ENCODE measurements at regions not wholly inside any gene's neighbourhood (a gene's known extent, or its start where the extent isn't known, plus 50 kb on each side); places are given as distances from the start of the nearest gene placed in this dataset.

- no peak for DNase-seq
These were observed 583.7 kb downstream of the KCNJ2 start for GRCh38 chr17:70752966-70753467.

DNA sequence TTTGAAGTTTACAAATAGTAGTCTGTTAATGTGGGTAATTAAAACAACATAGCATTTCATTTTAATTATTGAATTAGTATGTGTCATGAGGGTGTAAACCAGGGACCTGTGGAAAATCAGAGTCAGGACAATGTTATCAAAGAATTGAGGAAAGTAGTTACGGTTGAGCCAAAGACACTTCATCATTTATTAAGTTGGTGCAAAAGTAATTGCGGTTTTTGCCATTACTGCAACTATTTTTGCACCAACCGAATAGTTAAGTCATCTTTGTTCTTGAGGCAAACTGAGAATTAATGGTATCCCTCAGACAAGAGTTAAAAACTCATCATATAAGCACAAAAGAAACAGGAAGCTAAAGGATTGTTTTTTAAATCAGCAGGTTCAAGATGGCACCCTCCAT is 593.7 kb downstream of the KCNJ2 start:
- DNase-seq, result no peak

DNA sequence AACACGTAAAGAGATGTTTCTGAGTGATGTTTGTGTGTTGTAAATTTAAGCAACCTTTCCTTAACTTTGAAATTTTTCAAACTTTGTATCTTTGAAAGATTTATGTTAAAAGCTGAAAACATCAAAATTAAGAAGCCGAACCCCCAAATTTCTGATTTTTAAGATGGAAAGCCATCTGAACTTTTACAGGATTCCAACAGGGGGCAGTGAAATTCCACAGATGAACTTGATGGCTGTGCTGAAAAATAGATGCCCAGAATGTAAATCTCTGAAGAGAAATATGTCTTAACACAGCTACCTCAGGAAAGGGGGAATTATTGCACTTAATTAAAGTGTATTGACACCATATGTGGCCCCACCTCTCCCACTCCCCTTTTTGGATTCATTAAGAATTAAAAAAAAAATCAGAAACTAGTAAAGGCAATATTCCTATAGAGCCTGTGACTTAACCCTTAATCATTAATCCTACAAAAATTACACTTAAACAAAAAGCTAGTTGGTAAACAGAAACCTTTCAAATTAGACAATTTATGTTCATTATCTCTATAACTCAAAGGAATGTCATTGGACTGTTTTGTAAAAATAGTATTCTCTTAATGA is 597.9 kb downstream of the KCNJ2 start:
- DNase-seq, result no peak

DNA sequence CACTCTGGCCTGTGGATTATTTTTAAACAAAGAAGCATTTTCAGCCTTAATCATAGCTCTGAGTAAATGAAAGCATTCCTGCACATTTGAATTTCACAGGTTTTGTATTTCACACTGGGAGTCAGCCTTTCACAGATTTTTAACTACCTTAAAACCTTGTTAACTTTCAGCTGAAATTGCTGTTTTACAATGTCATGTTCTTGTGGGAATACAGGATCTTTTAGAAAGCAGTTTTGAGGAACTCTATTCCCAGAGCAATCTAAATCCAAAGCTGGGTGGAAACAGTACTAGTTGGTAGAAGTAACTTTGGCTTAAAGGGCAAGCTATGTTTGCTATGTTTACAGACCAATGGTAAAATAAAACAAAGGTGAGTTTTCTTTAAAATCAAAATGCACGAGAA is 600.6 kb downstream of the KCNJ2 start:
- no peak for DNase-seq

DNA sequence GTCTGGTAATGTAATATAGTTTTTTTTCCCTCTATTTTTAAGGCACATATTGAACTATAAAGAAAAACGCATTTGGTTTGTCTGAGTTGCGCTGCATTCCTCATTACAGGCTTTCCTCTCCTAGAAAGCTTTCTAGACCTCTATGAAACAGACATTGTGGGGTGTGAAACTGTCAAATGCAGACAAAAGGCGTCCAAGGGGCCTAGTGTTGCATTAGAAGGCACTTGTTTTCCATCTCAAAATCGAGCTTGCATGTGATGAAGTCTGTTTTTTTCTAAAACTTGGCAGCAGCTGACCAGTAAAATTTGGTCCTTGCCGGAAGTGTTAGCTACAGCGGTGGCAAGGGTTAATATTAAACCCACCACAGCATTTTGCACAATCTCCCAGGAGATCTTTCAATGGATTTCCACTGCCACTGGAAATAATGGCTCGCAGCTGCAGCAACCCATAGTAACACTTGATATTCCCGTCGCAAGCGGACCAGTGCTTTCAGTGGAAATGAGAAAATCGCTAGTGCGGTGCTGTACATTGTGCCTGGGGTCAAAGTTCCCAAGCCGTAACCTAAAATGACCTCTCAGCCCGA is 602.6 kb downstream of the KCNJ2 start:
- DNase-seq, result no peak

GRCh38 chr17:70772761-70773160 is 603.4 kb downstream of the KCNJ2 start:
- no peak for DNase-seq

DNA sequence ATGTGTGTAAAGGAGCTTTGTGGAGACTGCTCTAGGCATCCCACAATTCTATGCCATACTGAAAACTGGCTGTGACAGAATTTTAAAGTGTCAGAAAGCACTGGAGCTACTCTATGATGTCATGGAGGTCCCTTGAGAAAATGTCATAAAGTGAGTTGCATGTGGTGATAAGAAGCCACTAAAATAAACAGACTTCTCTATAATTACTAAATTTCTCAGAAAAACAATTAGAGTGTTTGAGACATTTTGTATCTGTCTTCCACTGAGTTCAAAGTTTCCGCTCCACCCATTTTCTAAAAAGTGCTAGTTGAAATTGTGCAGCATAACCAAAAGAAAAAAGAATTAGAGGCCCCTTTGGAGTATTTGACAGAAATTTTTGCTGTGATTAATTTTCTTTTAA is 603.9 kb downstream of the KCNJ2 start:
- no peak for DNase-seq

- no peak for DNase-seq
These were observed 605.2 kb downstream of the KCNJ2 start for GRCh38 chr17:70774339-70775117.

DNA sequence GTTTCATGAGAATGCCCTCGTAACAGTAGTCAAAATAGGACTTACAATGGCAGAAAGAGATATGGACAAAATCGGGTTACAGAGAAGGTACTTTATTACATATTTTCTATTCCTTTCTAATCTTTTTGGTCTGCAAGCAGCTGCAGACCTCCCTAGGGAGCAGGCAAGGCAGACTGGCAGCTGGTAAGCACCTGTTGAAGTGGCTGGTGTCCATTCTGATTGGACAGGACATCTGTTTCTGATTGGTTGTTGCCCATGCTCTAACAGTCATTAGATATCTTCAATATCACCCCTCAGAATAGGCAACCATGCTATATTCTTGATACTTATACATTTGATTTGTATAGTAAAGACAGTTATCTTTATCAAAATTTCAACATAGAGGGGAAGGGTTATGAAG is 606.3 kb downstream of the KCNJ2 start:
- no peak for DNase-seq

DNA sequence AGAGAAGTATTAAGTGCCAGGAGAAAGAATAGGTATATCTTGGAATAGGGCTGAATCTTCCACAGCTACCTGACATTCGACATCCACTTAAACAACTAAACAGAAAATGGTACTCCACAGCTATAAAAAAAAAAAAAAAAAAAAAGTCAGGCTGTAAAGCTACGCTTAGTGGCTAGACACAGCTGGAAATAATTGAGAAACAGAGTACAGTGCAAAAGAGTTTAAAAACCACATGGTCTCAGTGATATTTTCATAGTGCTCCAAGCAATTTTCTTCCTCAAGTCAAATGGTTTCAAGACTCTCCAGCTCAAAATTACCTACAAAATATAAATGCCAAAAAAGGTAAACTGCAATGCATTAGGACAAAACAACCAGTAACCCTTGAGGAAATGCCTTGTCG is 607.1 kb downstream of the KCNJ2 start:
- DNase-seq, result no peak

- no peak for DNase-seq
These were observed 610.7 kb downstream of the KCNJ2 start for GRCh38 chr17:70780031-70780430.

DNA sequence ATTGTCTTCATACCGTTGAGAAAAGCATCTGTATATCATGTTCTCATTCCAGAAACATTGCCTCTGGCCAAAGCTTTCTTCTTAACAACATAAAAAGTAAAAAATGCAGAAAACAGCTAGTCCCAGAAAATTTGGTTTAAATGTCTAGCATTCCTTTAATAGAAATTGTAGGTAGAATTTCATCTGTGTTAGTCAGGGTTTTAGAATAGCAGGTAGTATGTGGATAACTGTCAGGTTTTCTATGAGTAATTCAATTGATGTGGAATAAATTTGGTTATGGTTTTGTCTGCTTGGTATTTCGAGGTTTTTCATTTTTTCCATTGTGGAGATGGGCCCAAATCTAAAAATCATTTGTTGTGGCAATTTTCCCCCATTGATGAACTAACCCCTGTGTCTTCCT is 616.7 kb downstream of the KCNJ2 start:
- DNase-seq, result no peak

- no peak for DNase-seq
These were observed 618.5 kb downstream of the KCNJ2 start for GRCh38 chr17:70787721-70788300.

- DNase-seq, result no peak
These were observed 622.6 kb downstream of the KCNJ2 start for GRCh38 chr17:70791748-70792443.

DNA sequence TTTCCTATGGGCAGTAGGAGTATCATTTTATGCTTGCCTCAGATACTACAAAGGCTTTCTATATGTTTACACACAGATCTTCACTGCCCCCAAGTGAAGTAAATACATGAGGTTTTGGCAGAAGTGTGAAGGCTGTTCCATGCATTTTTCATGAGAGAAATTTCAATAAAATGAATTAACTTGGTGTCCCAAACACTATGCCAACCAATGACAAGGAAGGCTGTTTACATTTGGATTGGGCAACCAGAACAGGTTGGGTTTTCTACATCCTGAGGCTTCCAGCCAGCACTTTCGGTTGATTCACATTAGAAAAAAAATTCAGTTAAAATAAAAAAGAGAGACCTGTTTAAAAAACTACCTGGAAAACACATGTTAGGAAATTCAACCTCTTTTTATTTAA is 625.4 kb downstream of the KCNJ2 start:
- DNase-seq, result no peak

- DNase-seq, result no peak
These were observed 626.3 kb downstream of the KCNJ2 start for GRCh38 chr17:70795620-70796019.

DNA sequence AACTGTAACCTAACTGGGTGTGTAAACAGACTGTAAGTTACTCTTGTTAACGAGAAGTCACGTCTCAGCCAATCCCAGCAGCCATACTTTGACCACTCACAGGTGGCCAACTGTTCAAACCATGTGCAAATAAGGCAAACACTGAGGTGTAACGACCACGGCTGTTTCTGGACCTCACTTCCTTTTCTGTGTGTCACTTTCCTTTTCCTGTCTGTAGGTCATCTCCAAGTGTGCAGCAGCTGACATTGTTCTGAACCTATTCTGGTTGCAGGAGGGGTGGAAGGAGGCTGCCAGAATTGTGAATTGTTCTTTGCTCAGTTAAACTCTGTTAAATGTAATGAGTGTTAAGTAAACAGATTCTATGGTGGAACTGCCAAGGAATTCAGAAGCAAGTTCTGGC is 627.4 kb downstream of the KCNJ2 start:
- no peak for DNase-seq

GRCh38 chr17:70797166-70797565 is 627.8 kb downstream of the KCNJ2 start:
- DNase-seq, result no peak

GRCh38 chr17:70804161-70804560 is 634.8 kb downstream of the KCNJ2 start:
- no peak for DNase-seq

DNA sequence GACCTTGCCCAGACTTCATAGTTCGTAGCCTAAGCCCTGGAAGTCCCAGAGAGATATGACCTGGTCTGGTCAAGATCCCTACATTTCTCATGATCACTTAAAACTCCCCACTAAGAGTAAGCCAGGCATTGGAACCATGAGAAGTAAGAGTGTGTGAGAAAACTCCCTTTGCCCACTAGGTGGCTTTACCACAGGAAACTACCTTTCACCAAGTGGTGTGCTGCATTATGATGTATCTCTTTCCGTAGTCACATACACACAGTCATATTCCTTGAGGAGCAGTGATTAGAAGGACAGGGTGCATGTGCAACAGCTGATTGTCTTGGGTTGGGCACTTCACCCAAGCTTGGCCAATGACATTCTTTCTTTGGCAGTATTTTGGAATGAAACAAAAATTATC is 639.3 kb downstream of the KCNJ2 start:
- DNase-seq, result no peak

DNA sequence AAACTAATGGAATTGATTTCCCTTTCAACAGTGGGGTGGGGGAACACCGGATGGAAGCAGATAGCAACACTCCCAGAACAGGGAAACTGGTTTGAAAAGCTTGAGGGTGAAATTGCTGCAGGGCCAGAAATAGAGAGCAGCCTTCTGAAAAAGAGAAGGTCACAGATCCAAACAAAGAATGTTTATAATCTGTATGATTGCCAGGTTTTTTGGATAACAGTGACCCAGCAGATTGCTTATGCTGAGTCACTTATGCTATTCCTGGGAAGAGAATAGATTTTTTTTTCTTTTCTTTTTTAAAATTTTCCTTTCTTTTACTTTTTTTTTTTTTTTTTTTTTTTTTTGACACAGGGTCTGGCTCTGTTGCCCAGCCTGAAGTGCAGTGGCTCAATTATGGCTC is 641.3 kb downstream of the KCNJ2 start:
- no peak for DNase-seq

GRCh38 chr17:70813355-70813930 is 644.1 kb downstream of the KCNJ2 start:
- DNase-seq, result no peak

GRCh38 chr17:70819183-70819582 is 649.9 kb downstream of the KCNJ2 start:
- no peak for DNase-seq
